HG02938 (cell line): ENCODE measurements at regions not wholly inside any gene's neighbourhood (a gene's known extent, or its start where the extent isn't known, plus 50 kb on each side); places are given as distances from the start of the nearest gene placed in this dataset.

Experiments
- ATAC-seq: cut with Tn5 transposase; IDR thresholded peaks from one replicate; pipeline ENCODE4 v1.9.1; 2021; ENCODE audit warnings: mild to moderate bottlenecking, moderate library complexity; ENCODE audit not compliant: unreplicated experiment

- ATAC-seq = no peak
Measured at GRCh38 chr3:24740326-24740725, 245.7 kb upstream of the THRB start.

GRCh38 chr3:24741506-24741905, 246.9 kb upstream of the THRB start:
- no peak for ATAC-seq

- no peak for ATAC-seq
Measured at GRCh38 chr3:24748520-24748919, 253.9 kb upstream of the THRB start.

GRCh38 chr3:24751020-24751419, 256.4 kb upstream of the THRB start:
- no peak for ATAC-seq

- ATAC-seq = no peak
Measured at GRCh38 chr3:24756101-24756888, 261.6 kb upstream of the THRB start.

GRCh38 chr3:24763393-24763792, 268.7 kb upstream of the THRB start:
- no peak for ATAC-seq

- no peak for ATAC-seq
Measured at GRCh38 chr3:24764236-24764915, 269.7 kb upstream of the THRB start.

GRCh38 chr3:24765399-24765798, 270.7 kb upstream of the THRB start:
- ATAC-seq = no peak

- no peak for ATAC-seq
Measured at GRCh38 chr3:24769918-24770317, 275.3 kb upstream of the THRB start.

- ATAC-seq = peak; percentile 64
Measured at GRCh38 chr3:24773798-24774197, 279.1 kb upstream of the THRB start.

GRCh38 chr3:24780991-24781390, 286.3 kb upstream of the THRB start:
- no peak for ATAC-seq

- no peak for ATAC-seq
Measured at GRCh38 chr3:24781454-24781853, 286.8 kb upstream of the THRB start.

- ATAC-seq = no peak
Measured at GRCh38 chr3:24793896-24794295, 299.2 kb upstream of the THRB start.

- peak; percentile 99 for ATAC-seq
Measured at GRCh38 chr3:24802614-24803013, 308.0 kb upstream of the THRB start.

- no peak for ATAC-seq
Measured at GRCh38 chr3:24804095-24804494, 309.4 kb upstream of the THRB start.

GRCh38 chr3:24810881-24811280, 316.2 kb upstream of the THRB start:
- ATAC-seq = no peak

GRCh38 chr3:24812116-24812515, 317.5 kb upstream of the THRB start:
- ATAC-seq = no peak

GRCh38 chr3:24818055-24818454, 323.4 kb upstream of the THRB start:
- ATAC-seq = no peak

- no peak for ATAC-seq
Measured at GRCh38 chr3:24828011-24828410, 333.4 kb upstream of the THRB start.

GRCh38 chr3:24828551-24828950, 333.9 kb upstream of the THRB start:
- no peak for ATAC-seq

- ATAC-seq = no peak
Measured at GRCh38 chr3:24829011-24829581, 334.4 kb upstream of the THRB start.

GRCh38 chr3:24829629-24830229, 335.1 kb upstream of the THRB start:
- ATAC-seq = no peak
